GM12878 (cell line): ENCODE measurements at regions not wholly inside any gene's neighbourhood (a gene's known extent, or its start where the extent isn't known, plus 50 kb on each side); places are given as distances from the start of the nearest gene placed in this dataset.

Source experiments
- ATAC-seq: fragments of 200-7000 bp; cut with Tn5 transposase; 3 replicates; pipeline ENCODE4 v1.9.1; 2020; ENCODE audit warnings: mild to moderate bottlenecking, moderate library complexity
- BruUV-seq: library from RNA; stranded (reverse); fragments of 400-500 nt; replicated peaks from 2 replicates; lab custom pipeline; 2021; lab: Mats Ljungman, UMichigan
- CTCF ChIA-PET: fragments of 300-600 bp; sonication (Branson Sonifier 250); formaldehyde crosslinking; extraction: SDS; loops from one replicate; lab custom pipeline; 2021; ENCODE audit warnings: inconsistent platforms; lab: Yijun Ruan, JAX
- POLR2A ChIA-PET: fragments of 350-600 bp; formaldehyde crosslinking; extraction: SDS; loops from one replicate; lab custom pipeline; 2021; ENCODE audit warnings: inconsistent platforms; lab: Charles Lee
- RAD21 ChIA-PET: fragments of 300-600 bp; sonication (Branson Sonifier 250); formaldehyde crosslinking; loops from one replicate; lab custom pipeline; 2023; ENCODE audit warnings: antibody characterized with exemption; ENCODE audit not compliant: unreplicated experiment; lab: Charles Lee
- SMC1A ChIA-PET: fragments of 300-600 bp; sonication (Branson Sonifier 250); formaldehyde crosslinking; loops from one replicate; lab custom pipeline; 2023; ENCODE audit not compliant: unreplicated experiment, uncharacterized antibody; lab: Charles Lee
- DNase-seq: peaks from one replicate; pipeline ENCODE4 v3.0.0-alpha.2; 2011; ENCODE audit warnings: low read depth, low spot score
- FAIRE-seq: peaks from 3 replicates; lab custom pipeline; 2011; peaks lifted over from hg19 to GRCh38; lab: Jason Lieb, UNC
- H2AFZ ChIP-seq: 2 replicates; pipeline ENCODE4 v1.6.0; 2011; ENCODE audit warnings: low read depth, low read length, control low read depth; ENCODE audit not compliant: control insufficient read depth
- H3K27ac ChIP-seq: 2 replicates; pipeline ENCODE4 v1.5.1; 2011; ENCODE audit warnings: control low read depth; ENCODE audit not compliant: control insufficient read depth, insufficient read depth
- H3K27me3 ChIP-seq, 2 experiments: replicated peaks in 1 of 2; 2 replicates each; pipeline versions ENCODE4 v1.6.0 to v1.6.1; 2011; ENCODE audit warnings: low read length in 1 of 2; ENCODE audit not compliant: control insufficient read depth in 2 of 2, insufficient read depth in 2 of 2
- H3K36me3 ChIP-seq, 2 experiments: 2 replicates each; pipeline ENCODE4 v1.5.1; 2011; ENCODE audit warnings: low read length in 1 of 2; ENCODE audit not compliant: control insufficient read depth in 2 of 2, insufficient read depth in 2 of 2
- H3K4me1 ChIP-seq: 2 replicates; pipeline ENCODE4 v1.6.1; 2011; ENCODE audit warnings: mild to moderate bottlenecking, low read length, moderate library complexity, mixed read lengths; ENCODE audit not compliant: control insufficient read depth, insufficient read depth
- H3K4me2 ChIP-seq: 2 replicates; pipeline ENCODE4 v1.6.0; 2011; ENCODE audit warnings: control low read depth; ENCODE audit not compliant: control insufficient read depth, insufficient read depth
- H3K4me3 ChIP-seq: fragments of 200-600 bp; sonication (generic); 2 replicates; pipeline ENCODE4 v1.5.1; 2016
- H3K79me2 ChIP-seq: 2 replicates; pipeline ENCODE4 v1.6.0; 2011; ENCODE audit warnings: low read length; ENCODE audit not compliant: control insufficient read depth, insufficient read depth
- H3K9ac ChIP-seq: 2 replicates; pipeline ENCODE4 v1.8.0; 2011; ENCODE audit warnings: low read length, control low read depth, mixed read lengths; ENCODE audit not compliant: control insufficient read depth, insufficient read depth
- H3K9me3 ChIP-seq: replicated peaks from 3 replicates; pipeline ENCODE4 v1.5.1; 2011; ENCODE audit warnings: mild to moderate bottlenecking, low read length; ENCODE audit not compliant: control insufficient read depth, insufficient read depth
- H4K20me1 ChIP-seq: 2 replicates; pipeline ENCODE4 v1.6.0; 2011; ENCODE audit not compliant: control insufficient read depth, insufficient read depth
- CBFB ChIP-seq: IDR thresholded peaks from 2 replicates; pipeline ENCODE4 v1.6.1; 2016; ENCODE audit warnings: antibody characterized with exemption, low read depth
- CEBPZ ChIP-seq: fragments of 150-350 bp; IDR thresholded peaks from 2 replicates; pipeline ENCODE4 v1.6.1; 2016; ENCODE audit warnings: low read depth, low read length
- ESRRA ChIP-seq: IDR thresholded peaks from 2 replicates; pipeline ENCODE4 v1.6.1; 2012; ENCODE audit warnings: mild to moderate bottlenecking, low read length, improper control_type of control experiment
- IKZF2 ChIP-seq, 2 experiments: fragments of 450-650 bp; IDR thresholded peaks; 2 replicates each; pipeline ENCODE4 v1.6.1; 2017; ENCODE audit warnings: mild to moderate bottlenecking in 2 of 2, moderate library complexity in 2 of 2
- LARP7 ChIP-seq: fragments of 450-650 bp; IDR thresholded peaks from 2 replicates; pipeline ENCODE4 v1.6.1; 2017; ENCODE audit warnings: mild to moderate bottlenecking
- PAX8 ChIP-seq: fragments of 450-650 bp; IDR thresholded peaks from 2 replicates; pipeline ENCODE4 v1.6.1; 2017; ENCODE audit warnings: mild to moderate bottlenecking, moderate library complexity
- POLR2AphosphoS5 ChIP-seq: IDR thresholded peaks from 2 replicates; pipeline ENCODE4 v1.6.1; 2011; ENCODE audit warnings: mild to moderate bottlenecking, low read length, inconsistent platforms
- RAD51 ChIP-seq: fragments of 450-650 bp; IDR thresholded peaks from 2 replicates; pipeline ENCODE4 v1.6.1; 2016; ENCODE audit warnings: moderate library complexity, mild to moderate bottlenecking, inconsistent platforms
- RELB ChIP-seq: fragments of 450-650 bp; IDR thresholded peaks from 2 replicates; pipeline ENCODE4 v1.6.1; 2017; ENCODE audit warnings: low read depth, mild to moderate bottlenecking, moderate library complexity
- SIX5 ChIP-seq: IDR thresholded peaks from 2 replicates; pipeline ENCODE4 v1.6.1; 2011; ENCODE audit warnings: mild to moderate bottlenecking, low read depth, low read length, moderate library complexity; ENCODE audit not compliant: severe bottlenecking
- SREBF2 ChIP-seq: IDR thresholded peaks from 2 replicates; pipeline ENCODE4 v1.6.1; 2012; ENCODE audit warnings: mild to moderate bottlenecking, low read length
- WGBS: methylation state at CpG from one replicate; pipeline ENCODE4 v1.1.6; 2016; ENCODE audit warnings: low lambda C conversion rate; ENCODE audit not compliant: insufficient replicate concordance, insufficient coverage; ENCODE audit errors: missing lambda C conversion rate; 5-methylcytosine and 5-hydroxymethylcytosine counted together
- in situ Hi-C: fragments of 300-500 bp; cut with MboI; formaldehyde crosslinking; loops from 9 replicates; pipeline ENCODE4 v1.14.3; 2018; ENCODE audit warnings: mixed read lengths
- intact Hi-C: fragments of 100-400 bp; cut with micrococcal nuclease; formaldehyde crosslinking; loops from one replicate; pipeline ENCODE4 v1.14.2; 2022; ENCODE audit not compliant: unreplicated experiment

GRCh38 chr11:86180851-86181250 is 63.7 kb upstream of the EED start:
- FAIRE-seq, result no peak
- no peak for DNase-seq
- ChIA-PET RAD21 (no interaction called here), POLR2A (no interaction called here), CTCF (no interaction called here), SMC1A (no interaction called here)
- BruUV-seq, result no TSS peak
- no peak overlapping the region for H3K27ac ChIP-seq
- in situ Hi-C loops (no loop called here), intact Hi-C loops (loop anchor here (5.0 kb wide), 1 partner anchor 49 kb away; no protein-coding TSS in a partner anchor)
- 93% methylated on average over 4 of the region's 4 CpGs for WGBS
- no peak for TF ChIP-seq CBFB
- TF ChIP-seq LARP7, result no peak
- H3K9ac ChIP-seq, result no peak overlapping the region
- H3K4me2 ChIP-seq, result no peak overlapping the region
- H3K27me3 ChIP-seq, result no peaks in the 10 kb centered on the region
- no peak overlapping the region for H2AFZ ChIP-seq
- no peak for ATAC-seq
- H3K4me3 ChIP-seq, result no peak overlapping the region
- H3K79me2 ChIP-seq, result no peaks in the 10 kb centered on the region
- no peaks in the 10 kb centered on the region for H4K20me1 ChIP-seq
- H3K36me3 ChIP-seq, result no peaks in the 10 kb centered on the region
- H3K9me3 ChIP-seq, result no peaks in the 10 kb centered on the region
- H3K4me1 ChIP-seq, result peaks cover 12% of the 10 kb centered on the region

- POLR2A ChIA-PET, result no interaction called here
- H3K4me1 ChIP-seq, result peaks cover 12% of the 10 kb centered on the region
- TF ChIP-seq PAX8, result no peak
- TF ChIP-seq SIX5, result no peak
- no peak for TF ChIP-seq IKZF2 (IDR thresholded peaks at IDR 0.05)
- TF ChIP-seq SREBF2, result no peak
- no peak for TF ChIP-seq RAD51
- TF ChIP-seq POLR2AphosphoS5, result no peak
- no peak for TF ChIP-seq RELB
- no peak for TF ChIP-seq ESRRA
- TF ChIP-seq CEBPZ, result no peak
Measured at GRCh38 chr11:86180423-86180822, 64.1 kb upstream of the EED start.

More at GRCh38 chr11:86180423-86180822, 64.1 kb upstream of the EED start:
- Histone ChIP-seq H3K9me3 (no peaks in the 10 kb centered on the region), H3K27ac (no peak overlapping the region), H3K4me3 (no peak overlapping the region), H3K79me2 (no peaks in the 10 kb centered on the region), H3K27me3 (no peaks in the 10 kb centered on the region), H3K4me2 (no peak overlapping the region), H3K36me3 (no peaks in the 10 kb centered on the region), H2AFZ (no peak overlapping the region), H3K9ac (no peak overlapping the region), H4K20me1 (no peaks in the 10 kb centered on the region)
- FAIRE-seq (no peak), DNase-seq (no peak), ATAC-seq (no peak)
- WGBS, result 71% methylated on average over 6 of the region's 6 CpGs
- SMC1A ChIA-PET, result no interaction called here
- CTCF ChIA-PET, result interaction anchor here (1.0 kb wide), 1 partner anchor 14 kb away, joined by 3 read pairs; no protein-coding TSS in a partner anchor
- in situ Hi-C loops (no loop called here), intact Hi-C loops (loop anchor here (5.0 kb wide), 1 partner anchor 48 kb away; no protein-coding TSS in a partner anchor)
- RAD21 ChIA-PET, result no interaction called here
- BruUV-seq, result no TSS peak
